GM19468 (cell line): ENCODE measurements at regions not wholly inside any gene's neighbourhood (a gene's known extent, or its start where the extent isn't known, plus 50 kb on each side); places are given as distances from the start of the nearest gene placed in this dataset.
"Not testable (repeated sequence)": the region's sequence is repeated elsewhere in the genome, so short reads cannot be mapped to it uniquely, and the experiment has no call there.

Source experiments
- ATAC-seq: cut with Tn5 transposase; IDR thresholded peaks from one replicate; pipeline ENCODE4 v1.9.1; 2021; ENCODE audit warnings: mild to moderate bottlenecking, moderate library complexity, moderate number of reproducible peaks; ENCODE audit not compliant: unreplicated experiment; ENCODE audit errors: extremely low read depth

GRCh38 chr2:23042216-23042906 lies 342.6 kb upstream of the KLHL29 start:
- ATAC-seq, result no peak

GRCh38 chr2:23050388-23050787 lies 334.6 kb upstream of the KLHL29 start:
- no peak for ATAC-seq

DNA sequence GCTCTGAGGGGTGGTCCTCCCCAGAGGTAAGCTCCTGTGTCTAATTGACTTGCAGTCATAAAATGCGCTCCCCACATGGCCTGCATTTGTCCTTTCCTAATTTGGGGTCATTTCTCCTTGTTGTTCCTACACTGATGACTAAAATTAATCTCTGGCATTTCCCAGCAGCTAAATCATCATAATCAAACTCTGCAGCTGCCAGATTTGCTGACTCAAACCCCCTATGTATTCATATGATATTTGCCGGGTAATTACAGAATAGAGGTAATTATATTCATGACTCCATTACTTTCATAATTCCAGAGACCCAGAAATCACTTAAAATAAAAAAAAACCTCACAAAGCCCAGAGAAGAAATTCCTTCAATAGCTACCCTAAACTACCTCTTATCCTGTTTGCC lies 331.4 kb upstream of the KLHL29 start:
- no peak for ATAC-seq

GRCh38 chr2:23055251-23055650 lies 329.7 kb upstream of the KLHL29 start:
- ATAC-seq, result no peak

DNA sequence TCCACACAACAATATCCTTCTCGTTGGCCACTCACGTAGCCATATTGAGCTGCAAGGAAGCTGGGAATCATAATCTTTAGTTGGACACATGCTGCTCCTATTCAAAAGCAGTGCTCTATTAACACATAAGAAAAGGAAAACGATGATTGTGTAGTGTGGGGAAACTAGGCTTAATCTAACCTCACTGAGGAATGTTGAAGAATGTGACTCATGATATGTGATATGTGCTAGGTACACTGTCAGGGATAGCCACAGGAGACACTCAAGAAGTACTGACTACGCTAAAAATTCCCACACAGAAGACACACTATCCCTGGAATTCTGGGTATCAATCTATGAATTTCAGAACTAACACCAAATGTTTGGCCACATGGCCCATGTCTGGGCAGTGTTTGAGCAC lies 328.1 kb upstream of the KLHL29 start:
- ATAC-seq, result not testable (repeated sequence)

DNA sequence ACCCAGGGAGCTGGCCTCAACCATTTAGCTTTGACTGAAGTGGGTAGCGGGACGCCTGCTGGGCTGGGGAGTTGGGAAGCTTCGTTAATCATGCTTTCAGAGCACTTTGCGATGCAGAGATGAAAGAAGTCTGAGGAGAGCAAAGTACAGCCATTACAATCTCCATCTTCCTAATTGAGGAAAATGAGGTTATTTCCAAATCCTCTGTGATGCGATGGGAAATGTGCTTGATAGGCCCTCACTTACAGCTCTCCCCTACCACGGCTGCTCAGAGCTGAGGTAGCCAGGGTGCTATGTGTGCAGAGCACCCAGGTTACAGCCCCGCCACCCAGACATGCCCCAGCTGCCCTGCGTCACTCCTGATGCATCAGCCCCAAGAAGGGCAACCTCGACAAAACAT lies 326.5 kb upstream of the KLHL29 start:
- no peak for ATAC-seq

DNA sequence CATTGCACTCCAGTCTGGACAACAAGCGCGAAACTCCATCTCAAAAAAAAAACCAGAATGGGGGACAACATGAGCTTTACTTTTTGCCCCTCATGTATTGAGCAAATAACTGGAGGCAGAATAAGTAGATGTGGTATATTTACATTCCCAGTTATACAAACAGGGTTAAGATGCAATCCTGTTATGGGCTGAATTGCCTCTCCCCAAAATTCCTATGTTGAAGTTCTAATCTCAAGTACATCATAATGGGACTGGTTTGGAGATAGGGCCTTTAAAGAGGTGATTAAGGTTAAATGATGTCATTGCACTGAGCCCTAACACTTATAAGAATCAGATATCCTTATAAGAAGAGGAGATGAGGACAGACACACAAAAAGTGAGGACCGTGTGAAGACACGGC lies 319.8 kb upstream of the KLHL29 start:
- no peak for ATAC-seq

DNA sequence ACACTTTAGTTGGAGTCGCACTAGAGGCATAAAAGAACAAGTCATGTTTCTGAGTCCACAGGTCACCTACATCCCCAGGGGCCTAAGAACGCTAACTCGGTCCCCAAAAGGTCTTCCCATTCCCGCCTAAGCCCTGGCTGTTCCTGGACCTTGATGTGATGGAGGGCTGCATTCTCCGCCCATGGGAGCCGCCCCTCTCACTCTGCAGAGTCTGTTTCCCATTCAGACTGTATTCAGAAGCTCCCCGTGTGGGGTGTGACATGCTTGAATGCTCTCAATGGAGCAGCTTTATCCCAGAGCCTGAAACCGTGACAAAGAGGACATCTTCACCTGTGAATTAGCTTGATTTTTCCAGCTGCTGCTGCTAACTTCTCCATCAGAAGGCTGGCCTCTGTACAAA lies 319.0 kb upstream of the KLHL29 start:
- no peak for ATAC-seq

GRCh38 chr2:23066686-23067085 lies 318.3 kb upstream of the KLHL29 start:
- no peak for ATAC-seq

GRCh38 chr2:23069156-23069555 lies 315.8 kb upstream of the KLHL29 start:
- ATAC-seq, result no peak

GRCh38 chr2:23069923-23070322 lies 315.1 kb upstream of the KLHL29 start:
- ATAC-seq, result no peak

- no peak for ATAC-seq
Observed at GRCh38 chr2:23073056-23073455, 311.9 kb upstream of the KLHL29 start.

- ATAC-seq, result no peak
Observed at GRCh38 chr2:23073671-23074070, 311.3 kb upstream of the KLHL29 start.

DNA sequence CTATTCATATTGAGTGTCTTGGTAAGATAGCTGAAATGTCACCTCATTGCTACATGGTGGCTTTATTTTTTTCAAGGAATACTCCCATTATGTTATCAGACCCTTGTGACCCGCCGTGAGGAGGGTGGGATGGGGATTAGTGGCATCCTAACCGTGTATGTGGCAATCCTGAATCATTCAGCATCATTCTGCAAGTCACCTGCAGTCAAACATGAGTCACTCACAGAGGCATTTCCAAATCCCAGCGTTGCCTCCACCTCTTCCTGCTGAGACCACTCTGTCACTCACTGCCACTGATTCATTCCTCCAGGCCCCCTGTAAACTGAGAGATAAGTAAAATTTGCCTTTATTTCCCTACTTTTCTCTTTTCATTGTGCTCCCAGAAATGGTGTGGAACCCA lies 307.4 kb upstream of the KLHL29 start:
- no peak for ATAC-seq

GRCh38 chr2:23078784-23079434 lies 306.1 kb upstream of the KLHL29 start:
- no peak for ATAC-seq

DNA sequence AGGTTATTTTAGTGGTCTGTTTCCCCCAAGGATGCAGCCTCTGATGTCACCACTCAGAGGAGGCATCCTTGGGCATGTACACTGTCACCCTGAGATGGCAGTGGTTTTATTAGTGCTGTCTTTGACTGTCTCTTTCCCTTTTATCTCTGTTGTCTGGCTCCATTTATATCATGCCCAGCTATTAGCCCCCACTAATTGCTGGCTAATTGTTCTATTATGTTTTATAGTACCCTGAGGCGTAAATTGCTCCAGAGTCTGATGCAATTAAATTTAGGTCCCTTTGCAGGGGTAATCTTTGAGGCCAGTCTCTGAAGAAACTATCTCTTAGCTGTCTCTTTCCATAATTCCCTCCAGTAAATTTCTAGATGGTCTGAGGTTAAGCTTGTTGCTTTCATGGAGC lies 301.0 kb upstream of the KLHL29 start:
- ATAC-seq, result no peak

- ATAC-seq, result no peak
Observed at GRCh38 chr2:23091019-23091418, 294.0 kb upstream of the KLHL29 start.

DNA sequence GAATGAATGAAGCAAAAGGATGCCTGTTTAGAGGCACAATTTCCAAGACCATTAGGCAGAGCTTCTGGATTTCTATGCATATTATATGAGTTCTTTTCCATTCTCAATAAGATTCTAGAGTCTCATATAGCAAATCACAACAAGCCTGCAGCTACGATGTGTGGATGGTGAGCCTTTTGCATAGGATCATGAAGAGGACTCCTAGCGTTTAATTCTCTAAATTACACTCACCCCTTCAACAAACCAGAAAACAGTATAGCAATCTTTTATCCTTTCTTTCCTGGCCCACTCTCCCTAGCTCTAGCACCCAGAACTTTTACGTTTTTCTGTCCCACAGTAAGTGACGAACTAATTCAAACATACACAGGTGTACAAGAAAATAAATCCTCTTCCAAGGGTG lies 293.1 kb upstream of the KLHL29 start:
- ATAC-seq, result no peak

- no peak for ATAC-seq
Observed at GRCh38 chr2:23092831-23093230, 292.1 kb upstream of the KLHL29 start.

GRCh38 chr2:23093513-23093912 lies 291.5 kb upstream of the KLHL29 start:
- no peak for ATAC-seq

- ATAC-seq, result no peak
Observed at GRCh38 chr2:23096906-23097602, 287.9 kb upstream of the KLHL29 start.

DNA sequence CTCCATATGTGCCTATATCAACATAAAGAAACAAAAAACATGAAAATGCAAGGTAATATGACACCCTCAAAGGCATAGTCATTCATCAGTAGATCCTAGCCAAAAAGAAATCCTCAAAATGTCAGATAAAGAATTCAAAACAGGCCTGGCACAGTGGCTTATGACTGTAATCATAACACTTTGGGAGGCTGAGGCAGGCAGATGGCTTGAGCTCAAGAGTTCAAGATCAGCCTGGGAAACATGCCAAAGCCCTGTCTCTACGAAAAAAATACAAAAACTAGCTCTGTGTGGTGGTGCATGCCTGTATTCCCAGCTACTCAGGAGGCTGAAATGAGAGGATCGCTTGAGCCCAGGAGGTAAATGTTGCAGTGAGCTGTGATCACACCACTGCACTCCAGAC lies 284.6 kb upstream of the KLHL29 start:
- no peak for ATAC-seq
